DMS79 (cell line): ENCODE measurements at regions not wholly inside any gene's neighbourhood (a gene's known extent, or its start where the extent isn't known, plus 50 kb on each side); places are given as distances from the start of the nearest gene placed in this dataset.

Experiments
- DNase-seq: peaks from one replicate; lab custom pipeline; 2025; lab: John Stamatoyannopoulos, UW

GRCh38 chr2:30048636-30049175, 98.1 kb upstream of the YPEL5 start:
- no peak for DNase-seq

- no peak for DNase-seq
Observed at GRCh38 chr2:30055548-30055947, 91.3 kb upstream of the YPEL5 start.

GRCh38 chr2:30060562-30060961, 86.2 kb upstream of the YPEL5 start:
- DNase-seq, result no peak

DNA sequence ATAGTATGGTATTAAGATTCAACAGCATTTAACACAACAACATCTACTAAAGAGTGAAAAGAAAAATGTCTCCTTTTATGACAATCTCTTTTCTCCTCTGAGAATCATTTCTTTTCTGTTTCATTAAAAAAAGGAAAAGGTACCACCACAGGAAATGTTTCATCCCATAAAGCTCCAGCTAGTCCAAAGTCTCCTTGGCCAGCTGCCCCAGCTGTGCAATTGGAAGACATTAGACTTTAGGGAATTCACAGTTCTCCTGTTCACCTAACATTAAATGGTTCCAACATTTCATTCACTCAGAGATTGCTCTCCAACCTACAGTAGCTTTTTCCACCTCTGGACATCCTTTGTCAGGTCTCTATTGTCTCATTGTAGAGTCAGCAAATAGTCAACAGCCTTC, 78.7 kb upstream of the YPEL5 start:
- no peak for DNase-seq

DNA sequence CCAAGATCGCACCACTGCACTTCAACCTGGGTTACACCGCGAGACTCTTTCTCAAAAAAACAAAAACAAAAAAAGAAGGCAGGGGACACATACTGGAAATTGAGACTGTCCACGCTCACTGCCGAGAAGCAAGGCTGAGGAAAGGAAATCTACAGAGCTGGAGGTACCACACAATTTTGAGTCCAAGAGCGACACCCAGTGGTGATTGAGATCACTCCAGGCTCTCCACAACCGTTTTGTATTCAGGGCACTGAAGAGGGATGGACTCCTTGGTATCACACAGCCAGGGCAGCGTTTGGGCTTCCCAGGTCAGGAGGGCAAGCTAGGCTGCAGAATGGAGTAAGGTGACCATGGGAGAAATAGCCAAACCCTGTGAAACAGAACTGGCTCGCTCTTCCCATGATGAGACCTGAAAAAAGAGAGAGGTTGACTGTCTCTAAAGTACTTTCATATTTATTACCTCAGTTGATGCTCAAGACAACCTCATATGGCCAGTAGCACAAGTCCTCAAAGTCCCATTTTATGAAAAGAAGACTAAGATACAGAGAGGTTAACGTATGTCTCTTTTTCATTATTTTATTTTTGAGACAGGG, 74.5 kb upstream of the YPEL5 start:
- peak; percentile 32 for DNase-seq

DNA sequence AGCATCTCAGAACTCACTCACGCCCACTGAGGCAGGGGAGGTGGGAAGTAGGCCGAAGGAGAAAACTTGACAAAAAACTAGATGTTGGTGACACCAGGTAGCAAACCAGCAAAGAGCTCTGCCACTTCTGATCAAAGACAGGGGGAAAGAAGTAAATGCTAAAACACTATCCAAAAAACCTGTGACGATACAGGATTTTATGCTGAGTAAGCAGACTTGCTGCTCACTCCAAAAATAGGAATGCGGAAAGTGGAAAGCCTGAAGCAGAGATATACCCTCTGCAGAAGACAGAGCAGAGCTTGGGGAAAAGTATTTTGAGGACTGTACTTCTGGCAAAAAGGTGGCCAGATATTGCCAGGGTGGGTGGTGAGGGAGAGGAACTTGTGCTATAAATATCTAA, 73.3 kb upstream of the YPEL5 start:
- DNase-seq, result no peak

GRCh38 chr2:30074023-30074422, 72.8 kb upstream of the YPEL5 start:
- no peak for DNase-seq

GRCh38 chr2:30078521-30078920, 68.3 kb upstream of the YPEL5 start:
- no peak for DNase-seq

- no peak for DNase-seq
Observed at GRCh38 chr2:30084915-30085314, 61.9 kb upstream of the YPEL5 start.

GRCh38 chr2:30089171-30089570, 57.6 kb upstream of the YPEL5 start:
- DNase-seq, result no peak

- no peak for DNase-seq
Observed at GRCh38 chr2:30095402-30095801, 51.4 kb upstream of the YPEL5 start.

GRCh38 chr2:30096451-30096850, 50.4 kb upstream of the YPEL5 start:
- DNase-seq, result no peak
